ENCODE measurements at regions not wholly inside any gene's neighbourhood (a gene's known extent, or its start where the extent isn't known, plus 50 kb on each side); places are given as distances from the start of the nearest gene placed in this dataset.
"Not testable (repeated sequence)": the region's sequence is repeated elsewhere in the genome, so short reads cannot be mapped to it uniquely, and the experiment has no call there.

- no peak for DNase-seq
Observed at GRCh38 chr2:195570329-195570728, 86.7 kb upstream of the SLC39A10 start.

GRCh38 chr2:195569255-195569654 lies 87.8 kb upstream of the SLC39A10 start:
- DNase-seq: no peak

DNA sequence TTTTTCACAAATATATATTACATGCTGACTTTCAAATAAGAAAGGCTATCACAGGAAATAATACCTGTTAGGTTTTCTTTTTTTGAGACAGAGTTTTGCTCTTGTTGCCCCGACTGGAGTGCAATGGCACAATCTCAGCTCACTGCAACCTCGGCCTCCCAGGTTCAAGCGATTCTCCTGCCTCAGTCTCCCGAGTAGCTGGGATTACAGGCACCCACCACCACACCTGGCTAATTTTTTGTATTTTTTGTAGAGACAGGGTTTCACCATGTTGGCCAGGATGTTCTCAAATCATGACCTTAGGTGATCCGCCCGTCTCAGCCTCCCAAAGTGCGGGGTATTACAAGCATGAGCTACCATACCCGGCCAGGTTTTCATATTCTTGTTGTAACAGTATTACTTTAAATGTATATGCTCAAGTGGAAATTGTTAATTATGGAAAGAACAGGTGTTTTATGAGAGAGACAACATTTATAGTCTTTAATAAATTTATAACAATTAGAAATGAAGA lies 92.3 kb upstream of the SLC39A10 start:
- not testable (repeated sequence) for DNase-seq

- DNase-seq: no peak
Observed at GRCh38 chr2:195563857-195564512, 93.0 kb upstream of the SLC39A10 start.

GRCh38 chr2:195562570-195563566 lies 94.2 kb upstream of the SLC39A10 start:
- DNase-seq: no peak

DNA sequence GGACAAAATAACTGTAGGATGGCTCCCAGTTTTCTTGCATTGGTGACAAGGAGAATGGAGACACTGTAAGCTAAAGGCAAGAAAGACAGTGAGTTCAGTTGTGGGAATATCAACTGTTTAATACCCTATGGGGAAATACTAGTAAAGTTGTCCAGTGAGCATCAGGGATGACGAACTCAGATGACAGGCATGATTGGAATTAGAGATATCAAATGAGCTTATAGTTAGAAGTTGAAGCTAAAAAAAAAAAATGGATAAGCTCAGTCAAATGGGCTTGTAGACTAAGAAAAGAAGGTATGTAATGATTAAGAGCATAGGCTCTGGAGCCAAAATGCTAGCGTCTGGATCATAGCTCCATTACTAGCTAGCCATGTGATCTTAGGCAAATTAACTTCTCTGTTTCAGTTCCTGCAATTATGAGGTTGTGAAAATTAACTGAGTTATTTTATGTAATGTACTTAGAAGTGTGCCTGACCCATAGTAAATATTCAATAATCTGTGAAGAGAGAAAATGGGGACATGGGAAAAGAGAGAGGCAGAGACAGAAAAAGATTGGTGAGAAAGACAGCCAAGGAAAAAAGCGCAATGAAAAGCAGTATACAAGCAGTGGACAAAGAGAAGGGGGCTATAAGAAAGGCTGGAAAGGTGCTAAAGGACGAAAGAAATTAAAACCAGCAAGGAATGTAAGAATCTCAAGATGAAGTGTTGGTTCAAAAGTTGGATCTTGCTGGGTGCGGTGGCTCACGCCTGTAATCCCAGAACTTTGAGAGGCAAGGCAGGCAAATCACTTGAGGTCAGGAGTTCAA lies 95.7 kb upstream of the SLC39A10 start:
- no peak for DNase-seq

- DNase-seq: no peak
Observed at GRCh38 chr2:195560209-195560895, 96.7 kb upstream of the SLC39A10 start.

GRCh38 chr2:195559431-195559914 lies 97.6 kb upstream of the SLC39A10 start:
- peak; percentile 63 for DNase-seq

DNA sequence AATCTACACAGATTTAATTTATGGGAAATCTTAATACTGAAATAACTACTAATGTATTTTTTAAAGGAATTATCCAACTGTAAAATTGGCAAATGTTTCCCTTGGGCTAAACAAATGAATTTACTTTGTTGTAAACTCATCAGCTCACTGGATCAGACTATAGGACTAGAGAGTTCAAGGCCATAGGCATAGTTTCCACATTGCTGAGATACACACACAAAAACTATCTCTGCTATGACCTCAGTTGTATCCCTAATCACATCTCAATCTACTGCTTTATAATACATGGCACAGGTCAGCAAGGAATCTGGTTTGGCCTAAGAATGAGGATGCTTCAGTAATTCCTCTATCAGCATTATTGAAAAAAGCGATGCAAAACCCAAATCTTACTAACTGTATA lies 101.1 kb upstream of the SLC39A10 start:
- no peak for DNase-seq

DNA sequence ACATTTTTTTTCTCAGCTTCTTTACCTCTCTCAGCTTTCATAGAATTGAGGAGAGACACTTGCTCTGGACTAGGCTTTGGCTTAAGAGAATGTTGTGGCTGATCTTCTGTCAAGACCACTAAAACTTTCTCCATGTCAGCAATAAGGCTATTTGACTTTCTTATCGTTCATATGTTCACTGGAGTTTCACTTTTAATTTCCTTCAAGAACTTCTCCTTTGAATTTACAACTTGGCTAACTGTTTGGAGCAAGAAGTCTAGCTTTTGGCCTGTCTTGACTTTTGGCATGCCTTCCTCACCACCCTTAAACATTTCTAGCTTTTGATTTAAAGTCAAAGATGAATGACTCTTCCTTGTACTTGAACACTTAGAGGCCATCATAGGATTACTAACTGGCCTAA lies 104.4 kb upstream of the SLC39A10 start:
- DNase-seq: no peak

GRCh38 chr2:195548198-195548940 lies 108.7 kb upstream of the SLC39A10 start:
- DNase-seq: no peak

GRCh38 chr2:195547268-195547840 lies 109.7 kb upstream of the SLC39A10 start:
- DNase-seq: not testable (repeated sequence)

- DNase-seq: no peak
Observed at GRCh38 chr2:195545811-195546210, 111.2 kb upstream of the SLC39A10 start.

DNA sequence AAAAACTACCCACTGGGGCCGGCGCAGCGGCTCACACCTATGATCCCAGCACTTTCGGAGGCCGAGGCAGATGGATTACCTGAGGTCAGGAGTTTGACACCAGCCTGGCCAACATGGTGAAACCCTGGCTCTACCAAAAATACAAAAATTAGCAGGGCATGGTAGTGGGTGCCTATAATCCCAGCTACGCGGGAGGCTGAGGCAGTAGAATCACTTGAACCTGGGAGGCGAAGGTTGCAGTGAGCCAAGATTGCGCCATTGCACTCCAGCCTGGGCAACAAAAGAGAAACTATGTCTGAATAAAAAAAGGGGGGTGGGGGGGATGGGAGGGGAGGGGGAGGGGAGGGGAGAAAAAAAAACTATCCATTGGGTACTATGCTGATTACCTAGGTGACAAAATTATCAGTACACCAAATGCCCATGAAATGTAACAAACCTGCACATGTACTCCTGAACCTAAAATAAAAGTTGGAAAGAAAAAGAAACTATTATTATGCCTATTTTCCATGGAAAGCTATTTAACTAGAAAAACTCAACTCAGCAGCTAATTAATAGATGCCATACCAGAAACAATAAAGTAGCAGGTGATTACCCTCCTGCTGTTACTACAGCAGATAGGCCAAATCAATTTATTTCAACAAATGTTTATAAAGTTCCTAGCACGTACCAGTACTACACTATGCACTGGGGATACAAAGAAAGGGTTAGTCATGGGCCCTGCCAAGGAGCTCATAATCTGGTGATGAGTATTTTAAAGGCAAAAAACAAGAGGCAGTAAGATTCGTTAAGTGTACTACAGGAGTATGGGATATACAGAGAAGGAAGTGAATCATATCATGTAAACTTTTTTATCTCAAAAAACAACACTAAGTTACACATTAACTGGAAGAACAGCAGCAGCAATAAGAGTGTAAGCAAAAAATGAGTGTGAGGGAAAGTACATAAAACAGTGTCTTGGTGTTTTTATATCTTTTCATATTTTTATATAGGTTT lies 112.8 kb upstream of the SLC39A10 start:
- DNase-seq: no peak

DNA sequence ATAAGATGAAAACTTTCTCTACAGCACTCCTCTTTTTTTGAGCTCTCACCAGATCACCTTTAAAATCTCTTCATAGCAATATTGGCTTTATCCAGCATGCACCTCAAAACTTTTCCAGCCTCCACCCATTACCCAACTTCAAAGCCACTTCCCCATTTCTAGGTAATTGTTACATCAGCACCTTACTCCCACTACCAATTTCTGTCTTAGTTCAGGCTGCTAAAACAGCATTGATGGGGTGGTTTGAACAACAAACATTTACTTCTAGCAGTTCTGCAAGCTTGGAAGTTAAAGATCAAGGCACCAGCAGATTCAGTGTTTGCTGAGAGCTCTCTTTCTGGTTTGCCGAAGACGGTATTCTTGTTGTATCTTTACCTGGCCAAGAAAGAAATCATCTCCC lies 114.0 kb upstream of the SLC39A10 start:
- DNase-seq: no peak

DNA sequence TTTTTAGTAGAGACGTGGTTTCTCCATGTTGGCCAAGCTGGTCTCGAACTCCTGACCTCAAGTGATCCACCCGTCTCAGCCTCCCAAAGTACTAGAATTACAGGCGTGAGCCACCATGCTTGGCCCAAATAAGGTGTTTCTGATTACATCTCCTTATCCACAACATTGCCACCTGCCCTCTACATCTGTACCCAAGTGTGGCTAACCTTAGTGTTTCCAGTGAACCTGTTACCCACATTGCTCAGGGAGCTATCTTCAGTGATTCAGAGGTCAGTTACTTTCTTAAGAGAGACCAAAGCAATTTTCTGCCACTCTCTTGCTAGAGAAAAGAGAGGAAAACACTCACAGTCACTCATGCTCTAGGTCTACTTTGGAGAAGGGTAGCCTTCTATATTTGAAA lies 115.0 kb upstream of the SLC39A10 start:
- DNase-seq: no peak

DNA sequence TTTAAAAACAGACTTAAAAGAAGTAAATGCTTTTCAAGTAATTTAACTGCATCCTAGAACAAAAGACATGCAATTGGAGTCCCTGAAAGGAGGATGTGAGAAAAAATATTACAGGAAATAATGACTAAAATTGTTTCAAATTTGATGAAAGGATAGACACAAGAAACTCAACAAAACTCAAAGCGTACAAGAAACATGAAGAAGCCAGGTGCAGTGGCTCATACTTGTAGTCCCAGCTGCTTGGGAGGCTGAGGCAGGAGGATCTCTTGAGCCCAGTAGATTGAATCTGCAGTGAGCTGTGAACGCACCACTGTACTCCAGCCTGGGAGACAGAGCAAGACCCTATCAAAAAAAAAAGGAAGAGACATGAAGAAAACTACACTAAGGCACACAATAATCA lies 118.1 kb upstream of the SLC39A10 start:
- DNase-seq: no peak

- DNase-seq: no peak
Observed at GRCh38 chr2:195537811-195538210, 119.2 kb upstream of the SLC39A10 start.

- no peak for DNase-seq
Observed at GRCh38 chr2:195536906-195537305, 120.1 kb upstream of the SLC39A10 start.
